Amniotic stem cell (primary cell): ENCODE measurements at regions not wholly inside any gene's neighbourhood (a gene's known extent, or its start where the extent isn't known, plus 50 kb on each side); places are given as distances from the start of the nearest gene placed in this dataset.
"Not testable (repeated sequence)": the region's sequence is repeated elsewhere in the genome, so short reads cannot be mapped to it uniquely, and the experiment has no call there.

Experiments used
- DNase-seq: peaks from one replicate; lab custom pipeline; 2025; lab: John Stamatoyannopoulos, UW

DNA sequence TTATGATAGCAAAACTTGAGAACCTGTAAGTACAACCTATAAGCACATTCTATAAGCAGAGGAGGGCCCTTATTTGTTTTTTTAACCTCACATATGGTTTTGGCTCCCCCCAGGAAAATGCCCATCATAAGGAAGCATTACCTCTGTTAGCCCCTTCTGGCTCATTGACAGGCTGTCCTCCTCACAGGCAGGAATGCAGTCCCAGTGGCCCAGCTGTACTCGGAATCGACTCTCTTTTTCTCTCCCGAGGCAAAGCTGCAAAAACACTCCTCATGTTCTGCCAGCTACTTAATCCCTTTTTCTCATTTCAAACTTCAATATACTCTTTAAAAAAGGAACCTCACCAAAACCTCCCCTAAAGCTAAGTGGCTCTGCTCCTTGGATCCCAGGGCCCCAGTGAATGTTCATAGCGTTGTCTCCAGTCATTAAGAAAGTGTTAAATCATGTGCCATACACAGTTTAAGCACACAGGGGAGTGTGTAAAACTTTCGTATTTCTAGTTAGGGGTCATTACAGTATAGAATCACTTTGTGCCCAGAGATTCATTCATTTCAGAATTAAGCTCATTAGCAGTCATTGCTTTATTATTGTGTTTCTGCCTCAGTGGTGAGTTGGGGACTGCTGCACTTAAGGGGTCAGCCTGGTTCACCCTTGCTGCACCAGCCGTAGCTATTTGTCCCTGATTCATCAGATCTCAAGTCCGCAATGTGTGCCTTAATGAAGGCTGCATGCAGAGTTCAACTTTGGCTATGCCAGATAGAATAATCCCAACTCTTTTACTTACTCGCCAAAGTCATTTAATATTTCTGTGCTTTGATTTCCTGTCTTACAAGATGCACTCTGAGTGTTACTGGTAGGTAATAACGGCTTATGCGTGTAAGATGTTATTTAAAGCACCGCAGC is 57.6 kb downstream of the JRKL start:
- no peak for DNase-seq

DNA sequence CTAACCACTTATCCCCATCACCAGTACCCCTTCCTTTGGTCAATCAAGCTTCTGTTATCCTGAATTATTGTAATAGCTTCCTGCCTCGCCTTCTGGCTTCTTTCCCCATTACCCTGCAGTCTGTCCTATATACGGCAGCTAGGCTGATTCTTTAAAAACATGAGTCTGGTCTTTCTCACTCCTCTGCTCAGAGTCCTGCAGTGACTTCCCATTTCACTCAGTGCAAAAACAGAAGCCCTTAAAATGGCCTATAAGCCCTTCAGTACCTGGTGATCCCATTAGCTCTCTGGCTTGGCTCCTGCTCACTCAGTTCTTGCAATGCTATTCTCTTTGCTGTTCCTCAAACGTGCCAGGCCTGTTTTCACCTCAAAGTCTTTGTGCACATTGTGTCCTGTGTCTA is 58.4 kb downstream of the JRKL start:
- no peak for DNase-seq

DNA sequence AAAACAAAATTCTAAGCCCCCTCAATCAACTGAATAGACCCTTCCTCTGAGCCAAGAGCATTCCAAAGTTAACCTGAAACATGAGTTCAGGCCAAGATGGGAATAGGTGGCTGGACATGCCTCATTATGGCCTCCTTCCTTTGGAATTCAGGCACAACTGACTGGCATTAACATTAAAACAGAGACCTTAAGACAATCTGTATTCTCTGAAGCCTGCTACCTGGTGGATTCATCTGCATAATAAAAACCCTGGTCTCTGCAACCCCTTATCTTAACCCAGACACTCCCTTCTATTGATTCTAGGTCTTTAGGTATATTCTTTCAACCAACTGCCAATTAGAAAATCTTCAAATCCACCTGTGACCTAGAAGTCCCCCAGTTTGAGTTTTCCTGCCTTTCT is 66.3 kb downstream of the JRKL start:
- no peak for DNase-seq

DNA sequence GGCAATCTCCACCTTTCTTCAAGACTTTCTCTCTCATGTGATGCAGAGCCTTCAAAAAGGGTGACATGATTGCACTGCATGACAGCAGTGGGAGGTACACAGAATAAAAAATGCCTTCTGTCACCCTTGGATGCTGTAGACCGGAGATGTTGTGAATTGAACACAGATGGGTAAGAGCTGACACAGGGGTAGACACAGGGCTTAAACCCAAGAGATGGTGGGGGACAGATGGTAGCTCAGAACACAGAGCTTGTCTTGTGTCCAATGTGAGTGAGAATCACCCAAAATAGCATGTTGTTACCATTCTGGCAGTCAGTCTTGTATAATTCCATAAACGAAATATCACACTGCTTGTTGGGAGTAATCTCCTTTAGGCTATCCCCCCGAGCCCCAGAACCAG is 69.9 kb downstream of the JRKL start:
- no peak for DNase-seq

DNA sequence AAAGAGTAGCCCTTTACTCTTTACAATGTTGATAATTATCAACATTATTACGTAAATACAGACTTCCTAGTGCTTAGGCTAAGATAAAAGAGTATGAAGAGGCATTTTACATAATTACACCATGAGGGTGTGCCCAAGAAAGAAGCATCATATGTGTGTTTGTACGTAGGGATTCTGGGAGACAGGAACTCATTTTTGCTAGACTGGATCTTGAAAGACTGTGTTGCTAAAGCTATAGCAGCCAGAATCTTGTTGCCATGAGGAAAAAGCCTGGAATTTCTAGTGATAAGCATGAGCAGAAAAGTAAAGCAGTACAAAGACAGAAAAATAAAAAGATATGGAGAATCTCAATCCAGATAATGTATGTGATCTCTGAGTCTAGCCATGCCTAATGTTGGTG is 72.1 kb downstream of the JRKL start:
- no peak for DNase-seq

DNA sequence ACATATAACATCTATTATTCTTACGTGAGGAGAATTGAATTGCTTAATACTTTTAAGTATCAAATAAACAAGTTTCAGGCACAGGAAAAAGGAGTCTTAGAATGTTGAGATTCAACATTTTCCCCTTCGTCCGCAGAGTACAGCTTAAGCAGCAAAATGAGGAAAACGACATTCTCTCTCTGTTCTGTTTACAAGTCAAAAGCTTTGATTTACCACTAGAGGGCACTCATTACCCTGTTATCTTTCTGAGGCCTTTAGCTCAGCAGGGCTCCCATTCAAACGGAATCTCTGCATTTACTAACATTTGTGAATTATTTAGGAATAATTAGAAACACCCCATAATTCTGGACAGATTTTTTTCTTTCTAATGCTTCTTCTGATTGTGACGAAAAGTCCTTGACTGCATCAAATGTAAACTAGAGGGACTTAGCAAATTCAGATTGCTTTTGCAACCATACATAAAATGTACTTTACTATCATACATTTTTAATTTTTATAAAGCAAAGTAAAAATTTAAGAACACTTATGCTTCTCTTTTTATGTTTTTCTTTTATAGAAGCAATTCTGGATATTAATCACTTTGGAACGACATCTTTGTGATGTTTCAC is 75.0 kb downstream of the JRKL start:
- peak; percentile 70 for DNase-seq

DNA sequence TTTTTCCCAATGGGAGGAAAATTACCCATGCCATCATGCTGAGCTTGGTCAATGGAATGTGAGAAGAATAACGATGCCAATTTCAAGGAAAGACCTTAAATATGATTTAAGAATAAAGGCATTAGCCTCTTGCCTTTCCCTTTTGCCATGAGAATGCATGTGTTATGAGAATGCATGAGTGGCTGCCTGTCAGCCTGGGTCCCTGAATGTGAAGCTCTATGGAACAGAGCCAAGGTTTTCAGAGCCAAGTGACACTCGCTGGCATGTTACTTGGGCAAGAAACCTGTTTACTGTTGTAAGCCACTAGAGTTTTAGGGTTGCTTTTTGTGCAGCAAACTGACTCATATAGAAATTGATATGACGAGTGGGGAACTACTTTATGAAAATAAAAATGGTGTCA is 75.7 kb downstream of the JRKL start:
- no peak for DNase-seq

DNA sequence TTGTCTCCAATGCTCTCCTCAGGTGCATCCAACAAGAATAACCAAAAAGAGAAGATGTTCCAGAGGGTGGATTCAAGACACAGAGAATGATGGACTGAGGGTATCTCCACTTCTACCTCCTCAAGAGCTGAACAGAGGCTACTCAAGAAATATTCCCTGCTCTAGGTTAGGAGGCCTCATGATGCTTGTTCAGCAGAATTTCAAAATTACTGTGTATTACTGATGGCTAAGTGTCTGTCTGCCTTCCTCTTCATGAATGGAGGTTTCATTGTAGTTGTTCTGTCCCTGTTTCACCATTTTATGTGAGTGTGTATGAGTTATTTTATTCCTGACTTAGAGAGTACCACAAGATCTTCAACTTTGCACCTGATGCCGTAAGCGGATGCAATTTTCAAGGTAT is 76.8 kb downstream of the JRKL start:
- no peak for DNase-seq

DNA sequence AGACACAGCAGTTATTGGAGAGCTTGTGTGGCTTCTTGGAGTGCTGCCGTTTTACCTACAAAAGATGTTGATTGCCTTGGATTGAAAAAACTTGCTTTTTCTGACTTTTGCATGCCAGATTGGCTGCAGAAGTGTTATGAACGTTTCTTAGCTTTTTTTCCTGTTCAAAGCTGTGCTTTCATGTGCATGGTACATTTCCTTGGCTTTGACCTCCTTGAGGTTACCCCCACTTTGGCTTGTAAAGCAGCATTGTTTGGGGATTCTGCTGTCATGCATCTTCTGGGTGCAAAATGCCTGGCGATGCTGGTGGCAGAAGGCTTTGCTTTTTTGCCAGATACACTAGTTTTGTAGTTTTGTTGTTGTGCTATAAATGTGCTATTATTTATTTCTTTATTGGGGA is 80.0 kb downstream of the JRKL start:
- no peak for DNase-seq

DNA sequence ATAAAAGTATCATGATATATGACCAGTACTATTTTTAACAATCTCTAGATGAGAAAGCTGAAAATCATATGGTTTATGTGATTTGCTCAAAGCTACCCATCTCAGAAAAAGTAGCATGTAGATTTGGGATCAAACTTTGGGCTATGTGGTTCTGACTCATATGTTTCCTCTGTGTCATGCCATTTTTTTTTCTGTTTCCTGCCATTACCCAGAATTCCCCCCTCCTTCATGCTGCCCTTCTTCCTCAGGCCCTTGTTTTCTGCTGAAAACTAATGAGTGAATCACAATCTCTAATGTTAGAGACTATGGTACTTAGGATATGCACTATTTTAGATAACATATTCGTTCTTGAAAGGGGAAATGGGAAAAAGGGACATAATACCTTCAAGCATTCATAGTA is 80.7 kb downstream of the JRKL start:
- no peak for DNase-seq

DNA sequence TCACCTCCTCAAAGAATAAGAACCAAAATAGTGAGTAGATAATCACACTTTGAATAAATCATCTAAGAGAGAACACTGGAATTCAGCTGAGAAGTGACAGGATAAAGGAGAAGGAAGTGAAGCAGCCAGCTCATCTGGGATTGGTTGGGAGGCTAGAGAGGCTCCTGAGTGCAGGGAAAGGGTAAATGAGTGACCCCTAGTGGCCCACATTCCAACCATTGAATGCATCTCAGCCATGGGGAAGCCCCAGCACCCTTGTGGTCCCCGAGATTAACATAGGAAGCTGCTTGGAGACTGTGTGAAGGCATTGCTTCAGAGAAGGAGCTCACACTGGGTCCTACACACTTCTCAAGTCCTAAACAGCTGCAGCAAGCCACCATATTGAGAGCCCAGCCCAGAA is 82.3 kb downstream of the JRKL start:
- DNase-seq, result no peak

DNA sequence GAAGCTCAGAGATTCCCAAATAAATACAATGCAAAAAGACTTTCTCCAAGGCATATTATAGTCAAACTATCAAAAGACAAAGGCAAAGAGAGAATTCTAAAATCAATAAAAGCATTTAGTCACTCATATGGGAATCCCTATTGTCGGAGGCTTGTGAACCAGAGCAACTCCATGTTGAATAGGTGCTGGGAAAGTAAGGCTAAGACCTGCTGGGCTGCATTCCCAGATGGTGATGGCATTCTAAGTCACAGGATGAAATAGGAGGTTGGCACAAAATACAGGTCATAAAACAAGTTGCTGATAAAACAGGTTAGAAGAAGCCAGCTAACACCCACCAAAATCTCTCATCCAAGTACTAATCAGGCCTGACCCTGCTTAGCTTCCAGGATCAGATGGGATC is 84.5 kb downstream of the JRKL start:
- DNase-seq, result no peak

DNA sequence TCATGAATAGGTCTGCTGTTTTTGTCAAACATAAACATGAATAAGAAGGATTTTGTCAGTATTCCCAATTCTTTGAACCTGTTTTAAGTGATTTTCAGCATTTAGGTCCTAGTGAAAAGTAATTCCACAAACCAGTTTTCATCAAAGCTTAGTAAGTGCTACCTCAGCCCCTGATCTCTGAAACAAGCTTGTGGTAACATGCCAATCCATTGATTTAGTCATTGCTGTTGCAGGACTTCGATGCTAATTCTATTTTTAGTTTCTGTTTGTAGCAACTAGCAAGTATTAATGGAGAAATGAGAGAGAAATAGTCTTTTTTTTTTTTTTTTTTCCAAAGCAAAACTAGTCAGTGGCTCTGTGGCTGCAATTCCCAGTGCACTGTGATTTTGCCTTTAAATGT is 91.4 kb downstream of the JRKL start:
- DNase-seq, result no peak

DNA sequence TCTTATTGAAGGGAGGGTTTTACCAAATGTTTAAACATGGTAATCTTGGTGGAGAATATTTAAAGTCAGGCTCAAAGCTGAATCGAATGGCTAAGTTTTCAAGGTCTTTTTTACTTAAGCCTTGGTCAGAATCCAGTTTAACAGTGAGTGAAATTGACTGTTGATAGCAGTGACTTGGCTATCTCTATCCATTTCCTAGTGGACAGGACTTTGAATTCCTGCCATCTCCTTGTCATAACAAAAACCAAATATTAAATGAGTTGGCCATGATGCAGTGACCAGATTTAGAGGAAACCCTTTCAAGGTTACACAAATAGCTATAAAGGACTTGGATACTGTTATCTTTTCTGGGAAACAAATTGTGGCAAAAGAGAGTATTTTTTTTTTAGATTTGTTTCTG is 92.0 kb downstream of the JRKL start:
- DNase-seq, result no peak

DNA sequence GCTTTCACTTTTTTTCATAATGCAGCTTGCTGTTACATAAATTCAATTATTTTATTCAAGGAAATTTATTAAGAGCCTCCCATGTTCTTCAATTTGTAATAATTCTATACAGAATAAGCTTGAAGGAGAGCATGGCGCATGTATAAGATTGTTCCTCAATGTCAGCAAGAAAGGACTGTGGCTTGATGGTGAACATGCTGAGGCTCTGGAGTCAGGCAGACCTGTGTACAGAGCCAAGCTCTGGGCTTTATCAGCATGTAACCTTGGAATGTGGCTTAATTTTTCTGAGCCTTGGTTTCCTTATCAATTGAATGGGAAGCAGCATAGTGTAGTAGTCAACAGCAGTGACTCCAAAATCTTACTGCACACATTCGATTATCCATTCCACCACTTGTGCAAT is 92.4 kb downstream of the JRKL start:
- DNase-seq, result no peak

DNA sequence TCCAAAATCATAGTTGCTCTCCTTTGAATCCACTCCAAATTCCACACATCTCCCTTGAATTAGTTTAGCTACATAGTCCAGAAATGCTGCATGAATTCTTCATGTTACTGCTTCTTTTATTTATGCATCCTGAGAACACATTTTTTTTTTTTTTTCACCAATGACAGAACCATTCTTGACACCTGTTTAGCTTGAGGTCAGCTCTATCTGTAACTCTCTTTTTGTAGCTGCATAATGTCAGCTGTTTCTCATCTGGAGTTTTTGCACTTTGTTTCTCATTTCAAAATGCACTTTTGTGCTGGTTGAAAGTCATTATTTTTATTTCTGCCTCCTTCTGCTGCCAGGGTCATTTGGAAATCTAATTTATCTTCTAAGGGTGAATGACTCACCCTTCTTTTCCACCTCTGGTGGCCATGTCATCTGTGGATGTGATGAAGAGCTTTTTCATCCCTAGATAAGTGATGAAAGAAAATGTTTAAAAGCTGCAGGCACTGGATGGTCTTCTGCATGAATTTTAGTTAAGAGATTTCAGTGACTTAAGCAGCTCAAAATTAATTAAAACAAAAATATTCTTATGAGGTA is 93.7 kb downstream of the JRKL start:
- no peak for DNase-seq

DNA sequence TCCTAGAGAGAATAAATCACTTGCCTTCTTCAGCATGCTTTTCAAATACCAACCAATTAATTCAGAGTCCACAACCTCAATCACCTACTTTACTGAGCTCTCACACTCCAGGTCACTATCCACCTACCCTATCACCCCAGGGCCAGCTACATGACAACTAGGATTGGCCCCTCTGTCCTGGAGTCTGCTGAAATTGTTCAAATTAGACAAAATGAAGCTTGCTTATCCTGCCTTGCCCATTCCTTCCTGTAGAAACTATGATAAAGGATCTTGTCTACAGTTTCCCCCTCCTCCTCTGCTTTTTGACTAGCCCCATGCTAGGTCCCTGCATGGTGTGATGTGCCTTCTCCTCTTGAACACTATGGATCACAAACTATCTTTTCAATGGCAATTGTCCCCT is 94.5 kb downstream of the JRKL start:
- DNase-seq, result no peak

DNA sequence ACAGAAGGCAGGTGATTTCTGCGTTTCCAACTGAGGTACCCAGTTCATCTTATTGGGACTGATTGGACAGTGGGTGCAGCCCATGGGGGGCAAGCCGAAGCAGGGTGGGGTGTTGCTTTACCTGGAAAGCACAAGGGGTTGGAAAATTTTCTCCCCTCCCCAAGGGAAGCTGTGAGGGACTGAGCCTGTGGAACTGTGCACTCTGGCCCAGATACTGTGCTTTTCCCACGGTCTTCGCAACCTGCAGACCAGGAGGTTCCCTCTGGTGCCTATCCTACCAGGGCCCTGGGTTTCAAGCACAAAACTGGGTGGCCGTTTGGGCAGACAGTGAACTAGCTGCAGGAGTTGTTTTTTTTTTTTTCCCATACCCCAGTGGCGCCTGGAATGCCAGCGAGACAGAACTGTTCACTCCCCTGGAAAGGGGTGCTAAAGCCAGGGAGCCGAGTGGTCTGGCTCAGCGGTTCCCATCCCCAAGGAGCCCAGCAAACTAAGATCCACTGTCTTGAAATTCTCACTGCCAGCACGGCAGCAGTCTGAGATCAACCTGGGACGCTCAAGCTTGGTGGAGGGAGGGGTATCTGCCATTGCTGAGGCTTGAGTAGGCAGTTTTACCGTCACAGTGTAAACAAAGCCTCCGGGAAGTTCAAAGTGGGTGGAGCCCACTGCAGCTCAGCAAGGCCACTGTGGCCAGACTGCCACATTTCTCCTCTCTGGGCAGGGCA is 97.2 kb downstream of the JRKL start:
- DNase-seq, result peak; percentile 4

DNA sequence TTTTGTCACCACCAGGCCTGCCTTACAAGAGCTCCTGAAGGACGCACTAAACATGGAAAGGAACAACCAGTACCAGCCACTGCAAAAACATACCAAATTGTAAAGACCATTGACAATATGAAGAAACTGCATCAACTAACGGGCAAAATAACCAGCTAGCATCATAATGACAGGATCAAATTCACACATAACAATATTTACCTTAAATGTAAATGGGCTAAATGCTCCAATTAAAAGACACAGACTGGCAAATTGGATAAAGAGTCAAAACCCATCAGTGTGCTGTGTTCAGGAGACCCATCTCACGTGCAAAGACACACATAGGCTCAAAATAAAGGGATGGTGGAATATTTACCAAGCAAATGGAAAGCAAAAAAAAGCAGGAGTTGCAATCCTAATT is 99.1 kb downstream of the JRKL start:
- not testable (repeated sequence) for DNase-seq

DNA sequence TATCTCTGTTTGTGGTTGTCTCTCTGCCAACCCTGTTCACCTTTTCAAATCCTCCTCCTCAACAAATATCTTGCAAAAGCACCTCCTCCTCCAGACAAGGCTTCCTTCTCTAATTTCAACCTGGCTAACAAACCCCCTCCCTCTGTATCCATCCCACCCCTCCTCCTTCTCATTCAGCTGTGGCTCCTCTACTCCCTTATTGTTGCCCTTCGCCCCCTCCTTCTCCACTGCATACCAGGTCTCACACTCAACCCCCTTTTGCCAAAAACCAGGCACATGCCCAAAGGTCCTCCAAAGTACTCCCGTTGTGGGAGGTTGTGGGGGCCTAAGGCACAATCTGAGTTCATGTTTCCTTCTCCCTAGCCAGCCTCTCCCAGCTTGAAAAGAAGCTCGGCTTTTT is 110.6 kb downstream of the JRKL start:
- no peak for DNase-seq

DNA sequence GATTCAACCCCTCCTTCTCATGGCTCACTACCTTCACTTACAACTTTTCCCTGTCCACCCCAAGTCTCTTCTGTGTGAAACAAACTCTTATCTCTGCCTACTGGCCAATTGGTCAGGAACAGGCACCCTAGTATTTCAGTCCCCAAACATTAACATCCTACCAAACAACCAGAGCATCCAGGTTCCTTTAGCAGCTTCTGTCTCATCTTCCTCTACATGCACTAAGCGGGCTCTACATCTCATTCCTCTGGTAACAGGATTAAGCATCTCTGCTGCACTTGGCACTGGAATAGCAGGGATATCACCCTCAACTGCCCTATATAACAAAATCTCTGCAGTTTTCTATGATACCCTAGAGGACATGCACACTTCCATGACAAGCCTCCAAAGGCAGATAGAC is 116.2 kb downstream of the JRKL start:
- DNase-seq, result no peak

DNA sequence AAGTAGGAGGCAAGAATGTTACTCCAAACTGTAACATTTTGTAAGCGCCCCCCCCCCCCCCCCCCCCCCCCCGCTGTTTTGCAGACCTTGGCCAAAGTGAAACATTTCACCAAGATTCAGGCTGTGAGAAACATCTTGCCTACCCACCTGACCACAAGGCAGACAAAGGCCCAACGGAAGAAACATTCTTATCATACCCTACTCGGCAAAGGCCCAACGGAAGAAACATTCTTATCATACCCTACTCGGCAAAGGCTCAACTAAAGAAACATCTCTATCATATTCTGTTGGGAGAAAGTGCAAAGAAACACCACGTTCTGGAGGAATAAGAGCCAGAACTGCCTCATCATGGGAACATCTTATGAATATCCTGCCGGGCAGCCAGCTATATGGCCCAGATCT is 117.1 kb downstream of the JRKL start:
- DNase-seq, result no peak

DNA sequence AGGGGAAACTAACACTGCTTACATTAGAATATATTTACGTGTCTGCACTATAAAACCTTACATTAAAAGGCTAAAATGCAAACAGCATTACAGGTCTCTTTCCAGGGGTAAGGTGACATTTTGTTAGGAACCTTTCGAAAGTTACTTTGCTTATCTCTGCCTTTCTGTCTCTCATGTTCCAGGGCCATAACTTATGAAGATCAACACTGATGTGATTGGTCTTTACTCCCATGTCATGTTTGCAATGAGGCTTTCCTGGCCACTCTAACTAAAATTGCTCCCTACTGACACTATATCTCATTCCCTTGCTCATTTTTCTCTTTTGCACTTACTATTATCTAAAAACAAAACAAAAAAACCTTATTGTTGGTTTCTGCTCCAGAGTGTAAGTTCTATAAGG is 119.0 kb downstream of the JRKL start:
- DNase-seq, result no peak
